ES-I3 (cell line): ENCODE measurements at regions not wholly inside any gene's neighbourhood (a gene's known extent, or its start where the extent isn't known, plus 50 kb on each side); places are given as distances from the start of the nearest gene placed in this dataset.

Experiments
- H3K36me3 ChIP-seq: 2 replicates; pipeline ENCODE4 v1.6.1; 2013; ENCODE audit warnings: mild to moderate bottlenecking, low read length, control low read depth, moderate library complexity; ENCODE audit not compliant: insufficient read depth
- H3K4me1 ChIP-seq: 2 replicates; pipeline ENCODE4 v1.6.1; 2013; ENCODE audit warnings: mild to moderate bottlenecking, control low read depth, low read length; ENCODE audit not compliant: insufficient read depth
- H3K9ac ChIP-seq: 2 replicates; pipeline ENCODE4 v1.6.1; 2013; ENCODE audit warnings: low read depth, mild to moderate bottlenecking, low read length, moderate library complexity
- H3K9me3 ChIP-seq: 2 replicates; pipeline ENCODE4 v1.6.1; 2013; ENCODE audit warnings: mild to moderate bottlenecking, low read length, moderate library complexity; ENCODE audit not compliant: control insufficient read depth, insufficient read depth

DNA sequence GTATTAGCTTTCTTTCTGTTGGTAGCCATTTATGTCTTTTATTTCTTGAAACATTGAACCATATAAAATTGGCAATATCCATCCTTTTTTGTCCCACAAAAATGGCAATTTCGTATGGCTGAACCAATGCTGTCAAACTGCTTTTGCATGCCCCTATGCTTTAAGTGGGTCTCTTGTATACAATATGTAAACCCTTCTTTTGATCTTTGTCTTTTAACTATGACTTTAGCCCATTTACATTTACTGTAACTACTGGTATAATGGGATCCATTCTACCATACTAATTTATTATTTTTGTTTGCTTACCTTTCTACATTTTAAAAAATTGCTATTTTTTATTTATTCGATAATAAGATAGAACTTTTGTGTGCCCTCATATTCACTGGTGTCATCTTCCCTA is 93.4 kb downstream of the TENT4A start:
- no peaks in the 10 kb centered on the region for H3K36me3 ChIP-seq
- H3K9ac ChIP-seq: no peak overlapping the region
- H3K4me1 ChIP-seq: no peaks in the 10 kb centered on the region
- H3K9me3 ChIP-seq: peaks cover 8% of the 10 kb centered on the region; the same call in 1 of the 2 replicates

DNA sequence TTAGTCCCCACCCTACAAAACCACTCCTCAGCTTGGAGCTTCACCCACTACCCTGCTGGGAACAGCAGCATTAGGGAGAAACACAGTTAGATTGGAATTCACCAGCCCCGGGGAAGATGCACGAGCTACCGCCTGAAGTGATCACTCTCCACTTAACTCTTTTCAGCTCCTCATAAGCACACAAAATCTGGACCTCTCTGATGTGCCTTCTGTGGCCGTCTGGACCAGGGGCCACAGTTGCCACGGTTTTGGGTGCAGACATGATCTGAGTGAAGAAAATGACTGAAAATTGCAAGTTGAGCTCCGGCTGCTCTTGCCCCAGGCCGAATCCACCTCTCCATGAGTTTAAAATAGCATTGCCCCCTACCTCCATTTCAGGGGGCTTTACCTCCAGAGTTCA is 95.2 kb downstream of the TENT4A start:
- Histone ChIP-seq H3K9ac (no peak overlapping the region), H3K36me3 (no peaks in the 10 kb centered on the region), H3K9me3 (0 out of 2 replicates have a peak, but pooled peaks cover 3% of the 10 kb centered on the region), H3K4me1 (no peaks in the 10 kb centered on the region)

DNA sequence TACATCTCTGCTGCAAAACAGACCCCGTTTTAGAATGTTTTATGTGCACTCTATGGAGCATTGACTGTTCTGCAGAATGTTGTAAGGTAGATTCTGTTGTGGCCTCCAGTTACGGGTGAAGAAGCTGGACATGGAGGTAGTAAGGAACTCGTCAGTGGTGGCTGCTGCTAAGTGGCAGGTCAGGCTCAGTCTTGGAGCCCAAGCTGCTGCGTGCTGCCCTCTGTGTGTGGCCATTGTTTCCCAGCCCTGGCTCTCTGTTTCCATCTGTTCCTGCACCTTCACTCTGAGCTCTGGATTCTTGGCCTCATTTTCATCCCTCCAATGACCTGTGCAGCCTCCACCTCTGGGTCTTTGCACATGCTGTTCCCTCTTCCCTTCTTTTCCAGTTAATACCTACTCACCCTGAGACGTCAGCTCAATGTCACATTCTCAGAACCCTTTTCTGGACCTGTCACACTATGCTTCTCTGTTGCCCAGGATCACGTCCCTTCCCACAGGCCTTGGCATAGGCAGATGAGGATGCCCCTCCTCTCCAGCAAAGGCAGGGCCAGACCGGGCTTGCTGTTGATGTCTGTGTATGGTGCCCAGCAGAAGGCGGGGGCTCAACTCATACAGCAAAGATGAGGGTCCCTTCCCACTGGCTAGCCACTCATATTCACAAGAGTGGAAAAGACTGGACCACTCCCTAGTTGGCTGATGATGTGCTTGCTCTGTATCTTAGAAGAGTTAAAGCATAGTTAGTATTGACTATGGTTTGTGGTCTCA is 97.6 kb downstream of the TENT4A start:
- Histone ChIP-seq H3K9me3 (0 out of 2 replicates have a peak, but pooled peaks cover 3% of the 10 kb centered on the region), H3K36me3 (no peaks in the 10 kb centered on the region), H3K4me1 (no peaks in the 10 kb centered on the region), H3K9ac (no peak overlapping the region)

DNA sequence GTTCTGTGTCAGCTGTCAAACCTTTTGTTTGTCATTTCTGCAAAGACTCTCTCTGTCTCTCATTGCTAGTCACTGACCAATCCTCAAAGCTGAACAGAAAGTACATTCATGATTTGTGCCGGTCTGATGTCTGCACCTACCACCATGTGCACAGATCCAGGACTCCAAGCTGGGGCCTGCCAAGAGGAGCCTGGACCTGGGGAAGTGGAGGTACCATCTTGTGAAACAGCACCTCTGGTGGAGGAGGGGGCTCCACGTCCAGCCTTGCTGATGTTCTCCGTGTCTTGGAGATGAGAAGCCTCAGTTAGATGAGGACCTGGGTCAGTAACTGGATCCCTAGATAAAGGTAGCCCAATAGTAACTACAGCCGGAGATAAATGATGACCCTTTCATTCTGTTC is 98.9 kb downstream of the TENT4A start:
- no peaks in the 10 kb centered on the region for H3K9me3 ChIP-seq
- H3K4me1 ChIP-seq: no peaks in the 10 kb centered on the region
- H3K9ac ChIP-seq: no peak overlapping the region

DNA sequence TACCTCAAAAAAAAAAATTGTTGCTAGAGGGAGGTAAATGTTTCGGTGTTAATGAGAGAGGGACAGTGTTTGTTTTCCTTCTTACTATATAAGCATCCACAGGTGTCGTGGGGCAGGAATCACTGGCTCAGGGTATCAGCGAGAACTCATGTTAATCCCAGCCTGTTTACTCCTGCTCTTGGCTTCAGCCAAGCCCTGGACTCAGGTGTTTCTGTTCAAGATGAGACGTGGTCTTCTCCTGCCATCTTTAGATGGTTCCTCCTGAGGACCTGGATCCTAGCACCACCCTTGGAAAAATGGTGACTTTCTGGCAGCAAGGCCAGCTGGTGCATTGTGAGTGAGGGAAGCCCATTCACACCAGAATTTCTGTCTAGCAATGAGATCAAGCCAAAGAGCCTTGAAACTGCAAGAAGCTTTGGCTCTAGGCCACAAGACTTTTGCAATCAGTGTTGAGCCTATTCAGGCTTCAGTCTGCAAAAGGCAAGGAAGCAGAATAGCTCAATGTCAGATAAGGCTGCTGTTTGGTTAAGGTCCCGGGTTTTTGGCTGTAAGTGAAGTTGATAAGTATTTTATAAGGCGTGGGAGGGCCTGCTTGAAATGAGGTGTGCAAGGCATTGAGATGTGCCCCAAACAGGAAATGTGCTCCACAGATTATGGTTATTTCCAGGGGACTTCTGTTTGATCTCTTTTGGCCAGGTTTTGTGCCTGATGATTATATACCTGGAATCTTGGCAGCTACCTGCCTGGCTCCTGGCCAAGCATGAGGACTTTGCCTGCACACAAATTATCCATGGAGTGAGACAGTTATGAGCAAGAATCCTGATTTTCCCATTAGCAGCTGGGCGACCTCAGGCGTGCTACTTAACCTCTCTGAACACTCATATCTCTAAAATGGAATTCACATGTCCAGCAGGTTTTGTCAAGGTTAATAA is 99.8 kb downstream of the TENT4A start:
- H3K4me1 ChIP-seq: no peaks in the 10 kb centered on the region
- H3K9ac ChIP-seq: no peak overlapping the region
- H3K36me3 ChIP-seq: no peaks in the 10 kb centered on the region
- H3K9me3 ChIP-seq: no peaks in the 10 kb centered on the region

More for the DNA sequence above, 98.9 kb downstream of the TENT4A start:
- H3K36me3 ChIP-seq: no peaks in the 10 kb centered on the region

DNA sequence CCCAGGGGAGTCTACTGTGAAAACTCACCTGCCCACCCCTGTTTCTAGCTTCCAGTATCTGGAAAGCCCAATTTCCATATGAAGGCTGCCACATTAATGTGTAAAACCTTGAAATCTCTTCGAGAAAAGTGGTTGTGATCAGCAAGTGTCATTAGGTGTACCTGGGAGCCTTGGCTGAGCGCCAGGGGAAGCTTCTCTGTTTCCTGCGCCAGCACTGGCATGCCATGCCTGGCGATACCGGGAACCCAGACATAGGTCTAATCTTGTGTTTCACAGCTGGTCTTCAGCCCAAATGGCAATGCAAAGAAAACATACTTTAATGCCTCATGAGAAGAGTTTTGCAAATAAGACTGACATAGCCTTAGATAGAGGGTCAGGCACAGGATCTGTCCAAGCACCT is 101.6 kb downstream of the TENT4A start:
- no peak overlapping the region for H3K9ac ChIP-seq
- no peaks in the 10 kb centered on the region for H3K36me3 ChIP-seq
- H3K4me1 ChIP-seq: no peaks in the 10 kb centered on the region
- no peaks in the 10 kb centered on the region for H3K9me3 ChIP-seq

DNA sequence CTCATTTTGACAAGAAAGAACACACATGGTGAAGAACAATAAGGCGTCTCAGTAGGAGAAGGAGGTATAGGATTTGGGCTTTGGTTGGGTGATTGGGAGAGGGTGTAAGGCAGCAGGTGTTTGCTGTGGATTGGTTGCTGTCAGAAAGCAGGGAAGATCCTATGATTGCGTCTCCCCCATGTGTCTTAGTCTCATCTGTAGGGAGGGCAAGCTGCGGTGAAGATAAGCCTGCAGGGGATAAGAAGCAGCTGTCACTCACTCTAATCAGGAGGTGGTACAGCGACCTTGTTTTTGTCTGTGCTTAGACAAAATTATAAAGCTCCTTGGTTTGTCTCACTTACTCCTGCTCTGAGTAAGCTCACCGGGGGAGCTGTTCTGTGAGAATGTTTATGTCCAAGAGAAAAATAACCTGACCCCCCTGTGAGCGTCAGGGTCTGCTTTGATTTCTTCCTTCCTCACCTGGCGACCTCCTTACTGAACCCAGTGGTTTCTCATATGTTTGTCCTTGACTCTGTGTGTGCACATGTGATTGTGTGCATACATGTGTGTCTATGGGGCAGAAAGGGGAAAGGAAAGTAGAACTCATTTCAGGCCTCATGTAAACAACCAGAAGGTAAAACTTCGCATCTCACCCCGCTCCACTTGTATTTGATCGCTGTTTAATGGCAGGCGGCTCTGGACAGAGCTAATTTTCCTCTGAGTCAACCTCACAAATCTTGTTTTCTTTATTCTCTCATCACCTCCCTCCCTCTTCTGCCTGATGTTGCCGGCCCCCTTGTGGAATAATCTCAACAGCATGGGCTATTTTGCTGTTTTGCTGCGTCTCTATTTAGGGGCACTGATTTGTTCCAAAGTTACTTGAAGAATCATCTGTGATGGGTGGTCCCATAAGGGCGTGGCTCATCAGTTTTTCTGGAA is 105.6 kb downstream of the TENT4A start:
- Histone ChIP-seq H3K9ac (no peak overlapping the region), H3K4me1 (no peaks in the 10 kb centered on the region), H3K36me3 (no peaks in the 10 kb centered on the region), H3K9me3 (0 out of 2 replicates have a peak, but pooled peaks cover 2% of the 10 kb centered on the region)

DNA sequence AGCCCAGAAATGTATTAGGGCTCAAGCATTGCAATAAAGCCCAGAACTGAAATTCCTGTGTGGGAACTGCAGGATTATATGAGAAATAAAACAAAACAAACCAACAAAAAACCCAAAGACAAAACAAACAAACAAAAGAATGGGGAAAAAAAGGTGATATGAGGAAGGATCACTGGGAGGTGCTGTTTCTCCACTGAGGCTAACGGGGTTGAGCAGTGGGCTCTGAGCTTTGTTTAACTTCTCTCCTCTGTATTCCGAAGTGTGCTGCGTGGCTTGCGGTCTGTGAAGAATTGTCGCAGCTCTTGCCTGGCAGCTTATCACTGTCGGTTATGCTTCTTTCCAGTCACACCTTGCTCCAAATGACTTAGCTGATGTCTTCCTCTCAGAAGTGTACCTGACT is 106.3 kb downstream of the TENT4A start:
- H3K4me1 ChIP-seq: no peaks in the 10 kb centered on the region
- no peak overlapping the region for H3K9ac ChIP-seq
- H3K9me3 ChIP-seq: 0 out of 2 replicates have a peak, but pooled peaks cover 2% of the 10 kb centered on the region
- no peaks in the 10 kb centered on the region for H3K36me3 ChIP-seq

DNA sequence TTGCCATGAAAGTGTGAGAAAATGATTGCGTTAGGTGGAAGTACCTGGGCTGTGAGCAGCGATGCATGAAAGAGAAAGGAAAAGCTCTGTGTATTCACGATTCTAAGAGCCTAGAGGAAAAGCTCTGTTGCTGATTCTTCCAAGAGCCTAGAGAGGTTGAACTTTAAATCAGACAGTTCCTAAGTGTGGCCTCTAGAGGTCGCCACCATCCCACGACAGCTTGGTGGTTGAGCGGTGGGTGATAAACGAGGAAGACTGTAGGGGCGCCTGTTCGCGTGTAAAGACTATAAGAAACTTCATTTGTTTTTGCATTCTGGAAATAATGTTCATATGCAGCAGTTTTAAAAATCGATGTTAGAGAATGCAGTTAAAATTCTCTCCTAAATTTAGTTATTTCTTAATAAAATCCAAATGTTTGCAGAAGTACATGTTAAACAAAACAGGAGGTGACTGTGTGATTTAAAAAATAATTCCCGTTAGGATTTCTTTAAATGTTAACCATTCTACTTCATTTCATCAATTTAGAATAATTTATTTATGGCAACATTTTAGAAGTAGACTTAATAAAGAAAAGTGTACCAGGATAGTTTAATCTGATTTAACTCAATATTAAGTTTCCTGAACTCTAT is 107.7 kb downstream of the TENT4A start:
- H3K4me1 ChIP-seq: no peaks in the 10 kb centered on the region
- 0 out of 2 replicates have a peak, but pooled peaks cover 2% of the 10 kb centered on the region for H3K9me3 ChIP-seq
- no peak overlapping the region for H3K9ac ChIP-seq
- no peaks in the 10 kb centered on the region for H3K36me3 ChIP-seq

DNA sequence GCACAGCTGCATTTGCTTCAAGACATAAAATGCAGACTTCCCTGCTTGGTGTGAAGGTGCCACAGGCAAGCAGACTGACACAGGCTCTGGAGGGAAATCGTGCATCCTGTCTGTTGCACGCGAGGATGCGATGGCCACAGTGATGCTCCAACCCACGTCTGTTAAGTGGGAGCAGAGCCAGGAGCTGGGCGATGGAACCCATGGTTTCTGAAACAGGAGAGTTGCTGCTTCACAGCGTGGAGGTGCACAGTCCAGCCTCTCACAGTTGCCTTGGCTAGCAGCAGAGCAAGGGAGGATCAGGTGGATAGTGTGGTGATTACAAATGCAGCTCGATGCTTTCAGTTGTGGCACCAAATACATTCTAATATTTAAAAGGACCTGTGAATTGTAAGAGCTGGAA is 108.8 kb downstream of the TENT4A start:
- Histone ChIP-seq H3K4me1 (no peaks in the 10 kb centered on the region), H3K36me3 (no peaks in the 10 kb centered on the region), H3K9ac (no peak overlapping the region), H3K9me3 (0 out of 2 replicates have a peak, but pooled peaks cover 2% of the 10 kb centered on the region)

DNA sequence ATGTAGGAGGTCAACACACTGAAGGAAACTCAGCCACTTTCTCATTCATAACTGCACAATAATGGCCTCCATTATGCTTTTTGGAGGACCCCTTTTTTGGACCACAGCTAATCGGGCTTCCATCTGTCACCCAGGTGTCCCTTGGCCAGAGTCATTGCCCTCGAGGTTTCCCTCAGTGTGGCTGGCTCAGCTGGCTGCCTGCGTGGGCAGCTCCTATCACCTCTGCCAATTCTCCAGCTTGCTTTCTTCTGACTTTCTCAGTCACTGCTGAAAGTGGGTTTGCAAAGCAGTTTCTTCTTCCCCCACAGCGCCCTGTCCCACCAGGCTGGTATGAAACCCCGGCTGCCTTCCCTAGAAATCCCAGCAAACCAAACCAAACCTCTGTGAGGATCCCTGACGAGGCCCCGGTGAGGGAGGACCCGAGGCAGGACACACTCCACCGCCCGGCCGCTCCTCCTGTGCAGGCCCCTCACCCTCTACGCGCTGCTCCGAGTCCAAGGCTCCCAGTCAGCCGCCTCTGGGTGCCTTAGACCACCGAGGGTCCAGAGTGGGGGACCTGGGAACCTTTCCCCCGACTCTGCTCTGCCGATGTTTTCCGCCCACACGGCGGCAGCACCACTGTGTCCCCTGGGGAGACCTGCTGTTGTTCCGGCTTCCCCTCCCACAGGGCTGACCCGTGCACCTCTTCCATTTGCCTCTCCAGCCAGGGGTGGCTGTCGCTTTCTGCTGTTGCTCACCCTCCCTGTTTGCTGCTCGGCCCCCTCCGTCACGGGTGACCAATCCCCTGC is 109.5 kb downstream of the TENT4A start:
- Histone ChIP-seq H3K9ac (no peak overlapping the region), H3K9me3 (0 out of 2 replicates have a peak, but pooled peaks cover 2% of the 10 kb centered on the region), H3K36me3 (no peaks in the 10 kb centered on the region), H3K4me1 (no peaks in the 10 kb centered on the region)

DNA sequence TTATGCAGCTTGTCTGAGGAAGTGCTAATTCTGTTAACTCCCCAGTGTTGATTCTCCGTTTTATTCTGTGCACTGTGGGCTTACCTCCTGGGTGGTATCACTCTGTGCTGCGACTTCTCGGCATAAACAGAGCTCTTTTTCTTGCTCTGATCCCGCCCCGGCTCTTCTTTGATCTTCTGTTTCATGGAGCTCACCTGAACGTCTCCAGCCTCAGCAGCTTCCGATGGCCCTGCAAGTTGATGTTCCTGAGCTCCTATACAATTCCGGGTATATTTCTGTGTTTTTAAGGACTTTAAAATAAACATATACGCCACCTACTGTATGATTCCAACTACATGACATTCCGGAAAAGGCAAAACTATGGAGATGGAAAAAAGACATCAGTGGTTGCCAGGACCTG is 110.8 kb downstream of the TENT4A start:
- no peaks in the 10 kb centered on the region for H3K36me3 ChIP-seq
- H3K9ac ChIP-seq: no peak overlapping the region
- H3K9me3 ChIP-seq: 0 out of 2 replicates have a peak, but pooled peaks cover 2% of the 10 kb centered on the region
- no peaks in the 10 kb centered on the region for H3K4me1 ChIP-seq

DNA sequence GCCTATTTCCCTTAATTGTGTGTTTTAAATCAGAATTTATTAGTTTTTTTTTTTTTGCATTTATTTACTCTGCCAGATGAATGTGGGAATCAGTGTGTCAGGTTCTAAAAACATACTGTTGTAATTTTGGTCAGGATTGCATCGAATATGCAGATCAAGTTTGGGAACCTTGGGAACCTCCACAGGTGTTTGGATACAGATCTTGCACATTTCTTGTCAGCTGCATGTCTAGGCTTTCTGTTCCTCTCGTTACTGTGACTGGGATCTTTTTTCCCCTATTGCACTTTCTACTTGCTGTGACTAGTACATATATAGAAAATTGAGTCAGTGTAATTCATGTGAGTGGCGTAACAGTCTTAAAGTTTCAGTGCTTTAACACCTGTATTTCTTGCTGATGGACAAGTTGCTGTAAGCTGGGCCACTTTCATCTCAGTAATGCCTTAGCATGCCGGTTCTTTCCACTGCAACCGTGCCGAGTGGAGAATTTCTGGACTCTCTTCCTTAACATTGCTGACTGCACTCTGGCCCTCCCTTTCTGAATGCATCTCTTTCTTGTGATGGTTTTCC is 112.5 kb downstream of the TENT4A start:
- 0 out of 2 replicates have a peak, but pooled peaks cover 2% of the 10 kb centered on the region for H3K9me3 ChIP-seq
- no peaks in the 10 kb centered on the region for H3K36me3 ChIP-seq
- no peaks in the 10 kb centered on the region for H3K4me1 ChIP-seq
- no peak overlapping the region for H3K9ac ChIP-seq
